Activated naive CD8-positive, alpha-beta T cell treated with anti-CD3 and anti-CD28 coated beads, Interleukin-2, amount 50 U/mL, for 24 hours (primary cell): ENCODE measurements at regions not wholly inside any gene's neighbourhood (a gene's known extent, or its start where the extent isn't known, plus 50 kb on each side); places are given as distances from the start of the nearest gene placed in this dataset.
"Not testable (repeated sequence)": the region's sequence is repeated elsewhere in the genome, so short reads cannot be mapped to it uniquely, and the experiment has no call there.

ENCODE experiments used
- ATAC-seq: fragments of 150-1000 bp; cut with Tn5 transposase; one replicate; pipeline ENCODE4 v1.10.0; 2021
- DNase-seq: peaks from one replicate; pipeline ENCODE4 v3.0.0; 2021
- H3K27ac Mint-ChIP-seq: one replicate; pipeline ENCODE4 v1.8.0; 2021; ENCODE audit warnings: mild to moderate bottlenecking, mixed read lengths
- H3K27me3 Mint-ChIP-seq: one replicate; pipeline ENCODE4 v1.8.0; 2021; ENCODE audit warnings: mixed read lengths
- H3K36me3 Mint-ChIP-seq: one replicate; pipeline ENCODE4 v1.8.0; 2021; ENCODE audit warnings: low read depth, mixed read lengths
- H3K4me1 Mint-ChIP-seq: one replicate; pipeline ENCODE4 v1.8.0; 2021; ENCODE audit warnings: mixed read lengths
- H3K4me3 Mint-ChIP-seq: one replicate; pipeline ENCODE4 v1.8.0; 2021; ENCODE audit warnings: mild to moderate bottlenecking, moderate library complexity, mixed read lengths
- H3K9me3 Mint-ChIP-seq: one replicate; pipeline ENCODE4 v1.8.0; 2021; ENCODE audit warnings: mixed read lengths

GRCh38 chr13:81058211-81058915 is 717.4 kb upstream of the SPRY2 start:
- H3K9me3 Mint-ChIP-seq: peaks cover 4% of the 10 kb centered on the region
- no peaks in the 10 kb centered on the region for H3K27me3 Mint-ChIP-seq
- no peaks in the 10 kb centered on the region for H3K36me3 Mint-ChIP-seq
- no peak for DNase-seq
- no peak overlapping the region for H3K4me3 Mint-ChIP-seq
- H3K27ac Mint-ChIP-seq: no peak overlapping the region
- no peaks in the 10 kb centered on the region for H3K4me1 Mint-ChIP-seq
- ATAC-seq: no peak

GRCh38 chr13:81051873-81052272 is 710.9 kb upstream of the SPRY2 start:
- no peaks in the 10 kb centered on the region for H3K4me1 Mint-ChIP-seq
- H3K27me3 Mint-ChIP-seq: no peaks in the 10 kb centered on the region
- no peaks in the 10 kb centered on the region for H3K9me3 Mint-ChIP-seq
- no peak overlapping the region for H3K27ac Mint-ChIP-seq
- ATAC-seq: no peak
- no peak overlapping the region for H3K4me3 Mint-ChIP-seq
- DNase-seq: no peak
- no peaks in the 10 kb centered on the region for H3K36me3 Mint-ChIP-seq

DNA sequence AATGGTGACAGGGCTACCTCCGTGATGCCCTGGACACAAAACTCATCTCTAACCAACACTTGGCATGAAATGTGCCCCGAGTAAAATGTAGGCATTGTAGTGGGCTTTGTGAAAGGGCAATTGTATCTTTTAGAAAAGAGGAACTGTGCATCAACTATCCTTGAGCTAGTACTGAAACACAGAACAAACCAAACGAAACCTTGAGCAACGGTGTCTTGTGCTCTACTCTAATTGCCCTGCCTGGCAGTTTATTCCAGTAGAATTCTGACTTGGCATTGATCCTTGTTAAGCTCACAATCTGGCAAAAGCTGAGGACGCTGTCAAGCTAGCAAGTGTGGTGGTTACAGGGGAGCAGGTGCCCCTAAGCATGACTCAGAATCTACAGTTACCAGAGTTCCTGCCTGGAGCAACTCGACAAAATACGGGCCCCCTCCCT is 707.1 kb upstream of the SPRY2 start:
- ATAC-seq: no peak
- no peak overlapping the region for H3K27ac Mint-ChIP-seq
- peaks cover 8% of the 10 kb centered on the region for H3K9me3 Mint-ChIP-seq
- no peaks in the 10 kb centered on the region for H3K4me1 Mint-ChIP-seq
- DNase-seq: no peak
- no peaks in the 10 kb centered on the region for H3K36me3 Mint-ChIP-seq
- H3K4me3 Mint-ChIP-seq: no peak overlapping the region
- H3K27me3 Mint-ChIP-seq: no peaks in the 10 kb centered on the region

DNA sequence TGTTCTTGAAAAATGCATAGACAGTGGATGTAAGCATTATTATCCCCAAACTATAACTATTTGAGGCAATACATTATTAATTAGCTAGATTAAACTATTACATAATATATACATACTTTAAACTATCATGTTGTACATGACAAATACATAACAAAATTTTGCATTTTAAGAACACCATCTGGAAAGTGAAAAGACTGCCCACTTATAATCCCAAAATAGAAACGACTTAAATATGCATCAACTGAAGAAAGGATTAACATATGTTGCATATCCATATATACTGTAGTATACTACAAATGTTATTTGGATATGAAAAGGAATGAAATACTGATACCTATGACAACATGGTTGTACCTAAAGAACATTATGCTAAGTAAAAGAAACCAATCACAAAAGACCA is 700.8 kb upstream of the SPRY2 start:
- H3K27me3 Mint-ChIP-seq: no peaks in the 10 kb centered on the region
- no peak overlapping the region for H3K27ac Mint-ChIP-seq
- DNase-seq (no peak), ATAC-seq (no peak)
- H3K4me3 Mint-ChIP-seq: no peak overlapping the region
- H3K4me1 Mint-ChIP-seq: no peaks in the 10 kb centered on the region
- H3K36me3 Mint-ChIP-seq: no peaks in the 10 kb centered on the region
- H3K9me3 Mint-ChIP-seq: peaks cover 26% of the 10 kb centered on the region

DNA sequence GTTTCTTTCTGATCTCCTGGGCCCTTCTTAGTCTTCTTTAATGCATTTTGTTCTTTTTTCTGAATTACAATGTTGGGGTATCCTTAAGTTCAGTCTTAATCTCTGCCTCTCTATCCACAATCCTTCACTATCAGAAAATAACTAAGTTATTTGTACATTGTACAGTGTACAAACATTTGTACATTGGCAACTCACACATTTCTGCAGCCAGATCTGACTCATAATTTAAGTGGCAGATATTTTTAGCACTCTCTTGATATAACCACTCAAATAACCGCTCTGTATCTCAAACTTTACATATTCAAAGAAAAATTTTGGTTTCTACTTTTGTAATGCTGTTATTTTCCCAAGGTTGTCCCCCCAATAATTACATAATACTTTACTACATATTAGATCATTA is 691.1 kb upstream of the SPRY2 start:
- DNase-seq (no peak), ATAC-seq (no peak)
- Mint-ChIP-seq H3K27ac (no peak overlapping the region), H3K27me3 (no peaks in the 10 kb centered on the region), H3K4me3 (no peak overlapping the region), H3K36me3 (no peaks in the 10 kb centered on the region), H3K4me1 (no peaks in the 10 kb centered on the region), H3K9me3 (peaks cover 15% of the 10 kb centered on the region)

- ATAC-seq (no peak), DNase-seq (no peak)
- Mint-ChIP-seq H3K27ac (no peak overlapping the region), H3K36me3 (no peaks in the 10 kb centered on the region), H3K4me3 (no peak overlapping the region), H3K4me1 (no peaks in the 10 kb centered on the region), H3K9me3 (peaks cover 11% of the 10 kb centered on the region), H3K27me3 (no peaks in the 10 kb centered on the region)
Observed at GRCh38 chr13:81025091-81025490, 684.2 kb upstream of the SPRY2 start.

GRCh38 chr13:81021284-81021840 is 680.4 kb upstream of the SPRY2 start:
- Mint-ChIP-seq H3K9me3 (peaks cover 6% of the 10 kb centered on the region), H3K27ac (no peak overlapping the region), H3K4me1 (no peaks in the 10 kb centered on the region), H3K4me3 (no peak overlapping the region), H3K27me3 (no peaks in the 10 kb centered on the region), H3K36me3 (no peaks in the 10 kb centered on the region)
- DNase-seq (no peak), ATAC-seq (no peak)

DNA sequence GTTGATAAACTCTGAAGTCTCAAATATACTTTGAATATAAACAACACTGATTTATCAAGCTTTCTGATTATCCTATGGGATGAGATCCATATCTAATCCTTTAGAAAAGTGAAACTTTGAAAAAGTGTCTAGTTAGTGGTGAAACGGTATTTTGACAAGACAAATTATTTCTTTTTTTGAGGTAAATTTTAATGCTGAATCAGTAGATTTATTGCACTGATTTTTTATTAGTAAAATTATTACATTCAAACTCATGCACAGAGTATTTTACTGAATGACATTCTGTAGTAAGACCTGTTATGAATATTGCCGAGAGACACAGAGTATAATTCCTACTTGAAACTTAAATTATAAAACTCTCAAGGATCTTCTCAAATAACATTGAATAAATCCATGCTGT is 679.1 kb upstream of the SPRY2 start:
- H3K27ac Mint-ChIP-seq: no peak overlapping the region
- peaks cover 10% of the 10 kb centered on the region for H3K9me3 Mint-ChIP-seq
- H3K4me3 Mint-ChIP-seq: no peak overlapping the region
- DNase-seq: no peak
- no peaks in the 10 kb centered on the region for H3K27me3 Mint-ChIP-seq
- no peak for ATAC-seq
- H3K36me3 Mint-ChIP-seq: no peaks in the 10 kb centered on the region
- no peaks in the 10 kb centered on the region for H3K4me1 Mint-ChIP-seq

- Mint-ChIP-seq H3K27me3 (no peaks in the 10 kb centered on the region), H3K9me3 (peaks cover 10% of the 10 kb centered on the region), H3K27ac (no peak overlapping the region), H3K36me3 (no peaks in the 10 kb centered on the region), H3K4me3 (no peak overlapping the region), H3K4me1 (no peaks in the 10 kb centered on the region)
- ATAC-seq (no peak), DNase-seq (no peak)
Observed at GRCh38 chr13:81018936-81019335, 678.0 kb upstream of the SPRY2 start.

DNA sequence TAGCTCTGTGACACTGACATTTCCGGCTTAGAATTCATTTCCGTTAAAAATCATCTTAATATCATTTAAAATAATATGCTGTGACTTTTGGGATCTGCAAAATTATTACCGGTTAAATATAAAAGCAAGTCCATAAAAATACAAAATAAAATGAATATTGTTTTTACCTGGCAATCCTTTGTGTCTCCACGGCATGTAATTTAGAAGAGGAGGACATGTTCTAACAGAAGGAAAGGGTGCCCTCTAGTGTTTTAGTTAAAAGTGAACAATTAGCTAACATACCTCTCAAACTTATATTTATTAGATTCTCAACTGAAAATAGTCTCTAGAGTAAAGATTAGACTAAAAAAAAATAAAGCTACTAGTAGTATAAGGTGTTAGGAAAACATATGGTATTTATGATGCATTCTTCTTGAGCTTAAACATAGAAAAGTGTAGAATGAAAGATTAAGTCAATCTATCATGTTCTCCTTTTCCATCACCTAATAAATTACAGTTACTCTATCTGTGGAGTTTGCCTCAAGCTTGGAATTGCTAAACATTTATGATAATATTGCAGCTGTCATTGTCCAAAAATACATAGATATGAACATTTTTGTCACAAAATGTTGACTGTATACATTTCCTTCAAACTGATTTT is 676.7 kb upstream of the SPRY2 start:
- ATAC-seq: no peak
- H3K4me1 Mint-ChIP-seq: no peaks in the 10 kb centered on the region
- H3K27ac Mint-ChIP-seq: no peak overlapping the region
- no peak overlapping the region for H3K4me3 Mint-ChIP-seq
- no peaks in the 10 kb centered on the region for H3K27me3 Mint-ChIP-seq
- H3K36me3 Mint-ChIP-seq: no peaks in the 10 kb centered on the region
- peaks cover 10% of the 10 kb centered on the region for H3K9me3 Mint-ChIP-seq
- no peak for DNase-seq

DNA sequence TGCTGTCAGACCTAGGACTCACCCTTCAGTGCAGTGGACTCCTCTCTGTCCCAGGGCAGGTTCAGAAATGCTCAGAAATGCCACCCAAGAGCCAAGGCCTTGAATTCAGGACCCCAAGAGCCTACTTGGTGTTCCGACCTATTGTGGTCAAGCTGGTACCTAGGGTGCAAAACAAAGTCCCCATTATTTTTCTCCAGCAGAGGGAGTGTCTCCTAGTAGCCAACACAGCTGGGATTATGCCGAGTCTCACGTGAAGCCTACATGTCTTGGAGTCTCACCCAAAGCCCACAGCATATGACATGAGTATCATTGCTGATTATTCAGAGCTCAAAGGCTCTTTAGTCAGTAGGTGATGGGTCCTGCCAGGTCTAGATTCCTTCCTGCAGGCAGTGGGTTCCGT is 671.1 kb upstream of the SPRY2 start:
- no peak for ATAC-seq
- Mint-ChIP-seq H3K4me1 (no peaks in the 10 kb centered on the region), H3K36me3 (no peaks in the 10 kb centered on the region), H3K9me3 (peaks cover 20% of the 10 kb centered on the region), H3K27ac (no peak overlapping the region), H3K27me3 (no peaks in the 10 kb centered on the region), H3K4me3 (no peak overlapping the region)
- DNase-seq: no peak

DNA sequence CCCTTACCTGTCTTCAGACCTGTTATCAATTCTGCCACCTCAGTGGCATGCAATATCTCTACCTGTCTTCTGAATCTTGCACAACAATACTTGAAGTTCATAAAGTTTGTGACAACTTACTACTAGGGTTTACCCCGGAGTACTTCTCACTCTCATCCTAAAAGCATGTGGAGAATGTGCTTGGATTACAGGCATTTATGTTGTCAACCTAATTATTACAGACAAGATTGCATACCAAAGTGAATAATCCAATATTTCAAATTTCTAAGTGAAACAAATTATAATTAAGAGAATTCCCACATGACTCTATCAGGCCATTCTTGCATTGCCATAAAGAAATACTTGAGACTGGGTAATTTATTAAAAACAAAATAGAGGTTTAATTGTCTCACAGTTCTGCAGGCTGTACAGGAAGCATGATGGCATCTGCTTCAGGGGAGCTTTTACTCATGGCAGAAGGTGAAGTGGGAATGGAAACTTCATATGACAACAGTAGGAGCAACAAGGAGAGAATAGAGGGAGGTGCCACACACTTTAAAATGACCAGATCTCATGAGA is 661.0 kb upstream of the SPRY2 start:
- DNase-seq (no peak), ATAC-seq (no peak)
- Mint-ChIP-seq H3K4me3 (no peak overlapping the region), H3K36me3 (no peaks in the 10 kb centered on the region), H3K27me3 (no peaks in the 10 kb centered on the region), H3K27ac (no peak overlapping the region), H3K9me3 (peaks cover 9% of the 10 kb centered on the region), H3K4me1 (no peaks in the 10 kb centered on the region)

DNA sequence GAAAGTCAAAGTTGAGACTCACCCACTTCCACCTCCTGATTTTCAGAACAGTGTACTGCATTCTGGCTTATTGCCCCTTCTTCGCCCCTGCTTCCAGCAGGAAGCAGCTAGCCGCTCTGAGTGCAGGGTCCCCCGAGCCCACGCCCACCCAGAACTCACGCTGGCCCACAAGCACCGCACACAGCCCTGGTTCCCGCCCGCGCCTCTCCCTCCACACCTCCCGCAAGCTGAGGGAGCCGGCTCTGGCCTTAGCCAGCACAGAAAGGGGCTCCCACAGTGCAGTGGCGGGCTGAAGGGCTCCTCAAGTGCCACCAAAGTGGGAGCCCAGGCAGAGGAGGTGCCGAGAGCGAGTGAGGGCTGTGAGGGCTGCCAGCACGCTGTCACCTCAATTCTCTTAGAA is 657.7 kb upstream of the SPRY2 start:
- DNase-seq, H3K4me3 Mint-ChIP-seq, ATAC-seq, H3K36me3 Mint-ChIP-seq, H3K27me3 Mint-ChIP-seq, H3K27ac Mint-ChIP-seq, H3K4me1 Mint-ChIP-seq, H3K9me3 Mint-ChIP-seq: not testable (repeated sequence)

- no peak for DNase-seq
- no peak overlapping the region for H3K27ac Mint-ChIP-seq
- H3K27me3 Mint-ChIP-seq: no peaks in the 10 kb centered on the region
- peaks cover 15% of the 10 kb centered on the region for H3K9me3 Mint-ChIP-seq
- H3K4me3 Mint-ChIP-seq: no peak overlapping the region
- ATAC-seq: no peak
- H3K4me1 Mint-ChIP-seq: no peaks in the 10 kb centered on the region
- no peaks in the 10 kb centered on the region for H3K36me3 Mint-ChIP-seq
Observed at GRCh38 chr13:80989747-80990146, 648.8 kb upstream of the SPRY2 start.

- DNase-seq: no peak
- Mint-ChIP-seq H3K27me3 (no peaks in the 10 kb centered on the region), H3K4me3 (no peak overlapping the region), H3K27ac (no peak overlapping the region), H3K9me3 (peaks cover 16% of the 10 kb centered on the region), H3K36me3 (no peaks in the 10 kb centered on the region), H3K4me1 (no peaks in the 10 kb centered on the region)
- ATAC-seq: no peak
Observed at GRCh38 chr13:80989241-80989640, 648.3 kb upstream of the SPRY2 start.
